ENCODE measurements at regions not wholly inside any gene's neighbourhood (a gene's known extent, or its start where the extent isn't known, plus 50 kb on each side); places are given as distances from the start of the nearest gene placed in this dataset.

GRCh38 chr13:107091861-107092260 lies 523.9 kb upstream of the ARGLU1 start:
- Histone ChIP-seq H3K4me3 (no peak overlapping the region), H3K36me3 (no peaks in the 10 kb centered on the region), H3K4me1 (no peaks in the 10 kb centered on the region), H3K27me3 (no peaks in the 10 kb centered on the region), H3K9me3 (no peaks in the 10 kb centered on the region), H3K27ac (no peak overlapping the region)
- DNase-seq (ENCODE audit: low spot score in 2 of 2) = no peak
- WGBS = 69% methylated on average over 1 of the region's 1 CpG
- TF ChIP-seq EP300 (IDR thresholded peaks at IDR 0.05) = no peak
- TF ChIP-seq POLR2AphosphoS5 (IDR thresholded peaks at IDR 0.05) = no peak
- TF ChIP-seq CTCF (IDR thresholded peaks at IDR 0.05) = no peak
- no peak for TF ChIP-seq POLR2A (IDR thresholded peaks at IDR 0.05)

- Histone ChIP-seq H3K4me1 (no peaks in the 10 kb centered on the region), H3K27ac (no peak overlapping the region), H3K36me3 (no peaks in the 10 kb centered on the region), H3K4me3 (no peak overlapping the region), H3K27me3 (no peaks in the 10 kb centered on the region), H3K9me3 (no peaks in the 10 kb centered on the region)
- no peak for TF ChIP-seq EP300 (IDR thresholded peaks at IDR 0.05)
- TF ChIP-seq POLR2A (IDR thresholded peaks at IDR 0.05) = no peak
- TF ChIP-seq CTCF (IDR thresholded peaks at IDR 0.05) = no peak
- TF ChIP-seq POLR2AphosphoS5 (IDR thresholded peaks at IDR 0.05) = no peak
- no peak for DNase-seq (ENCODE audit: low spot score in 2 of 2)
- WGBS = 72% methylated on average over 2 of the region's 2 CpGs
These were observed 523.5 kb upstream of the ARGLU1 start for GRCh38 chr13:107091428-107091827.

- TF ChIP-seq POLR2A (IDR thresholded peaks at IDR 0.05) (no peak), CTCF (IDR thresholded peaks at IDR 0.05) (no peak), EP300 (IDR thresholded peaks at IDR 0.05) (no peak), POLR2AphosphoS5 (IDR thresholded peaks at IDR 0.05) (no peak)
- H3K27me3 ChIP-seq = no peaks in the 10 kb centered on the region
- DNase-seq (ENCODE audit: low spot score in 2 of 2) = no peak
These were observed 520.1 kb upstream of the ARGLU1 start for GRCh38 chr13:107088061-107088460.

GRCh38 chr13:107079423-107080049 lies 511.6 kb upstream of the ARGLU1 start:
- 21% methylated on average over 1 of the region's 1 CpG for WGBS
- TF ChIP-seq EP300 (IDR thresholded peaks at IDR 0.05) = no peak
- no peak for TF ChIP-seq POLR2AphosphoS5 (IDR thresholded peaks at IDR 0.05)
- TF ChIP-seq POLR2A (IDR thresholded peaks at IDR 0.05) = no peak
- no peak for TF ChIP-seq CTCF (IDR thresholded peaks at IDR 0.05)
- no peak overlapping the region for H3K4me3 ChIP-seq
- H3K36me3 ChIP-seq = no peaks in the 10 kb centered on the region
- no peaks in the 10 kb centered on the region for H3K27me3 ChIP-seq
- H3K27ac ChIP-seq = no peak overlapping the region
- no peaks in the 10 kb centered on the region for H3K9me3 ChIP-seq
- DNase-seq (ENCODE audit: low spot score in 2 of 2) = no peak
- no peaks in the 10 kb centered on the region for H3K4me1 ChIP-seq

More at GRCh38 chr13:107088061-107088460, 520.1 kb upstream of the ARGLU1 start:
- H3K4me3 ChIP-seq = no peak overlapping the region
- no peaks in the 10 kb centered on the region for H3K9me3 ChIP-seq
- H3K27ac ChIP-seq = no peak overlapping the region
- H3K4me1 ChIP-seq = no peaks in the 10 kb centered on the region
- WGBS = 76% methylated on average over 1 of the region's 1 CpG
- H3K36me3 ChIP-seq = no peaks in the 10 kb centered on the region

- Histone ChIP-seq H3K27ac (no peak overlapping the region), H3K27me3 (no peaks in the 10 kb centered on the region), H3K36me3 (no peaks in the 10 kb centered on the region), H3K9me3 (no peaks in the 10 kb centered on the region), H3K4me3 (no peak overlapping the region), H3K4me1 (no peaks in the 10 kb centered on the region)
- no peak for DNase-seq (ENCODE audit: low spot score in 2 of 2)
- WGBS = 72% methylated on average over 6 of the region's 6 CpGs
- TF ChIP-seq CTCF (IDR thresholded peaks at IDR 0.05) (no peak), EP300 (IDR thresholded peaks at IDR 0.05) (no peak), POLR2AphosphoS5 (IDR thresholded peaks at IDR 0.05) (no peak), POLR2A (IDR thresholded peaks at IDR 0.05) (no peak)
These were observed 510.4 kb upstream of the ARGLU1 start for GRCh38 chr13:107078229-107078765.
